Amniotic epithelial cell (primary cell): ENCODE measurements at regions not wholly inside any gene's neighbourhood (a gene's known extent, or its start where the extent isn't known, plus 50 kb on each side); places are given as distances from the start of the nearest gene placed in this dataset.

Experiments
- DNase-seq: peaks from one replicate; pipeline ENCODE4 v3.0.0-alpha.2; 2010; ENCODE audit warnings: low read depth

- no peak for DNase-seq
Observed at GRCh38 chr2:107775791-107776190, 50.9 kb upstream of the RGPD4 start.

DNA sequence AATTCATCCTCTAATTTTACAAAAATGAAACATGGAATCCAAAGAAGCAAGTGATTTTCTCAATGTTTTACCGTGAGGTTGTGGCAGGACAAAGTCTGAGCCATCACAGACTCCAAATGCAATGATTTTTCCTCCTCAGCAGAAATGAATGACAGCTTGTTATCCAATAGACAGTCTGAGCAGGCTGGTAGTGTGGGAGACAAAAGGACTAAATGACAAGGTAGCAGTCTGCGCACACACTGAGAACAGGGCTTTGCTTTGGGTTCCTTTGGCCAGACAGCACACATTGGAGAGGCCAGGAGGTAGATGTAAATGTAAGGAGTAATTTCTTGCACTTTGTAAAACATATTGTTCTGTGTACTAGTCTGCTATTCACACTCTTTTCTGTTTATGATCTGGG, 50.3 kb upstream of the RGPD4 start:
- no peak for DNase-seq
